HG02938 (cell line): ENCODE measurements at regions not wholly inside any gene's neighbourhood (a gene's known extent, or its start where the extent isn't known, plus 50 kb on each side); places are given as distances from the start of the nearest gene placed in this dataset.
"Not testable (repeated sequence)": the region's sequence is repeated elsewhere in the genome, so short reads cannot be mapped to it uniquely, and the experiment has no call there.

Source experiments
- ATAC-seq: cut with Tn5 transposase; IDR thresholded peaks from one replicate; pipeline ENCODE4 v1.9.1; 2021; ENCODE audit warnings: mild to moderate bottlenecking, moderate library complexity; ENCODE audit not compliant: unreplicated experiment

- ATAC-seq, result no peak
These were observed 99.6 kb upstream of the CDC42BPA start for GRCh38 chr1:227417756-227418480.

GRCh38 chr1:227416156-227416830, 98.0 kb upstream of the CDC42BPA start:
- no peak for ATAC-seq

- ATAC-seq, result no peak
These were observed 97.0 kb upstream of the CDC42BPA start for GRCh38 chr1:227415115-227415790.

- ATAC-seq, result no peak
These were observed 92.8 kb upstream of the CDC42BPA start for GRCh38 chr1:227411066-227411465.

GRCh38 chr1:227406332-227406731, 88.0 kb upstream of the CDC42BPA start:
- ATAC-seq, result not testable (repeated sequence)

GRCh38 chr1:227403535-227403934, 85.2 kb upstream of the CDC42BPA start:
- no peak for ATAC-seq

GRCh38 chr1:227401562-227402342, 83.5 kb upstream of the CDC42BPA start:
- no peak for ATAC-seq

GRCh38 chr1:227399152-227399730, 80.9 kb upstream of the CDC42BPA start:
- no peak for ATAC-seq

GRCh38 chr1:227397354-227397978, 79.2 kb upstream of the CDC42BPA start:
- no peak for ATAC-seq

- ATAC-seq, result no peak
These were observed 78.5 kb upstream of the CDC42BPA start for GRCh38 chr1:227396539-227397353.

- ATAC-seq, result no peak
These were observed 77.2 kb upstream of the CDC42BPA start for GRCh38 chr1:227395426-227396028.

GRCh38 chr1:227392984-227393764, 74.9 kb upstream of the CDC42BPA start:
- no peak for ATAC-seq

GRCh38 chr1:227391879-227392278, 73.6 kb upstream of the CDC42BPA start:
- ATAC-seq, result no peak

GRCh38 chr1:227391211-227391610, 72.9 kb upstream of the CDC42BPA start:
- ATAC-seq, result no peak

- ATAC-seq, result no peak
These were observed 72.2 kb upstream of the CDC42BPA start for GRCh38 chr1:227390525-227390924.

GRCh38 chr1:227388214-227389168, 70.2 kb upstream of the CDC42BPA start:
- no peak for ATAC-seq

GRCh38 chr1:227379555-227379892, 61.2 kb upstream of the CDC42BPA start:
- no peak for ATAC-seq
